Suprapubic skin (tissue), 3 donors: ENCODE measurements at regions not wholly inside any gene's neighbourhood (a gene's known extent, or its start where the extent isn't known, plus 50 kb on each side); places are given as distances from the start of the nearest gene placed in this dataset.

Experiments used
- EP300 ChIP-seq: sonication (generic); formaldehyde crosslinking; IDR thresholded peaks from one replicate; pipeline ENCODE4 v1.6.1; 2017; ENCODE audit warnings: antibody characterized with exemption
- POLR2A ChIP-seq, 2 donors: fragments of 450-650 bp; IDR thresholded peaks; one replicate each; pipeline ENCODE4 v1.6.1; 2017; ENCODE audit warnings: antibody characterized with exemption in 2 of 2, mild to moderate bottlenecking in 2 of 2, moderate library complexity in 2 of 2
- TF ChIP-seq, protein P1 (sequence below), 2 donors: fragments of 200-600 bp in 1 of 2; fragments of 450-650 bp in 1 of 2; sonication (generic) in 1 of 2; IDR thresholded peaks; one replicate each; pipeline ENCODE4 v1.5.1; 2016 to 2019; ENCODE audit warnings: antibody characterized with exemption in 2 of 2, mild to moderate bottlenecking in 1 of 2, moderate library complexity in 1 of 2

DNA sequence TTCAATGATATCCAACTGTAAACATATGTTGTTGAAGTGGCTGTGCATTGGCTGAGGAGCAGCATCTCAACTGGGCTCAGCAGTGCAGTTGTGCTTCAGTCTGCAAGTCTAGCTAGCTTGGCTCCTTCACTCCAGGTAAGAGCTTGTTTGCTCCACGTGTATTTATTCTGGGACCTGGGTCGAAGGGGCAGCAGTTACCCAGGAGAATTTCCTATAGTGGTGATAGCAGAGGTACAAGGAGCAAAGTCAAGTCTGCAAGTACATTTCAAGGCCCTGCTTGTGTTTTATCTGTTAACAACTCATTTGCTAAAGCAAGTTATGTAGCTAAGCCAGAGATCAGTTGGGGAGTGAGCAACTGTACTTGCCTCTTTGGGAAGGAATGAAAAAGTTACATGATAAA, 286.2 kb upstream of the UMPS start:
- no peak for TF ChIP-seq EP300
- TF ChIP-seq, protein P1, sequence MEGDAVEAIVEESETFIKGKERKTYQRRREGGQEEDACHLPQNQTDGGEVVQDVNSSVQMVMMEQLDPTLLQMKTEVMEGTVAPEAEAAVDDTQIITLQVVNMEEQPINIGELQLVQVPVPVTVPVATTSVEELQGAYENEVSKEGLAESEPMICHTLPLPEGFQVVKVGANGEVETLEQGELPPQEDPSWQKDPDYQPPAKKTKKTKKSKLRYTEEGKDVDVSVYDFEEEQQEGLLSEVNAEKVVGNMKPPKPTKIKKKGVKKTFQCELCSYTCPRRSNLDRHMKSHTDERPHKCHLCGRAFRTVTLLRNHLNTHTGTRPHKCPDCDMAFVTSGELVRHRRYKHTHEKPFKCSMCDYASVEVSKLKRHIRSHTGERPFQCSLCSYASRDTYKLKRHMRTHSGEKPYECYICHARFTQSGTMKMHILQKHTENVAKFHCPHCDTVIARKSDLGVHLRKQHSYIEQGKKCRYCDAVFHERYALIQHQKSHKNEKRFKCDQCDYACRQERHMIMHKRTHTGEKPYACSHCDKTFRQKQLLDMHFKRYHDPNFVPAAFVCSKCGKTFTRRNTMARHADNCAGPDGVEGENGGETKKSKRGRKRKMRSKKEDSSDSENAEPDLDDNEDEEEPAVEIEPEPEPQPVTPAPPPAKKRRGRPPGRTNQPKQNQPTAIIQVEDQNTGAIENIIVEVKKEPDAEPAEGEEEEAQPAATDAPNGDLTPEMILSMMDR (IDR thresholded peaks at IDR 0.05), result no peak
- no peak for TF ChIP-seq POLR2A (IDR thresholded peaks at IDR 0.05)
